ENCODE measurements at regions not wholly inside any gene's neighbourhood (a gene's known extent, or its start where the extent isn't known, plus 50 kb on each side); places are given as distances from the start of the nearest gene placed in this dataset.
"Not testable (repeated sequence)": the region's sequence is repeated elsewhere in the genome, so short reads cannot be mapped to it uniquely, and the experiment has no call there.

GRCh38 chr20:53655625-53656292 lies 62.1 kb upstream of the ZNF217 start:
- Mint-ChIP-seq H3K4me1 (ENCODE audit: low read depth) (peaks cover 29% of the 10 kb centered on the region), H3K4me3 (ENCODE audit: unreplicated experiment) (no peak overlapping the region), H3K27ac (ENCODE audit: unreplicated experiment) (peak overlapping the region; percentile 30), H3K9me3 (ENCODE audit: low read depth) (no peaks in the 10 kb centered on the region), H3K36me3 (ENCODE audit: low read depth) (no peaks in the 10 kb centered on the region), H3K27me3 (ENCODE audit: low read depth) (no peaks in the 10 kb centered on the region)
- no peak for DNase-seq (ENCODE audit: low spot score)
- no peak for TF ChIP-seq CTCF (IDR thresholded peaks at IDR 0.05)

GRCh38 chr20:53654932-53655624 lies 61.4 kb upstream of the ZNF217 start:
- H3K4me1 Mint-ChIP-seq (ENCODE audit: low read depth), result peaks cover 25% of the 10 kb centered on the region
- no peaks in the 10 kb centered on the region for H3K9me3 Mint-ChIP-seq (ENCODE audit: low read depth)
- no peak overlapping the region for H3K27ac Mint-ChIP-seq (ENCODE audit: unreplicated experiment)
- no peak overlapping the region for H3K4me3 Mint-ChIP-seq (ENCODE audit: unreplicated experiment)
- H3K27me3 Mint-ChIP-seq (ENCODE audit: low read depth), result no peaks in the 10 kb centered on the region
- DNase-seq (ENCODE audit: low spot score), result no peak
- no peaks in the 10 kb centered on the region for H3K36me3 Mint-ChIP-seq (ENCODE audit: low read depth)
- no peak for TF ChIP-seq CTCF (IDR thresholded peaks at IDR 0.05)

GRCh38 chr20:53654521-53654920 lies 60.9 kb upstream of the ZNF217 start:
- H3K4me1 Mint-ChIP-seq (ENCODE audit: low read depth), result peaks cover 25% of the 10 kb centered on the region

GRCh38 chr20:53652859-53653517 lies 59.3 kb upstream of the ZNF217 start:
- Mint-ChIP-seq H3K9me3 (ENCODE audit: low read depth) (no peaks in the 10 kb centered on the region), H3K36me3 (ENCODE audit: low read depth) (no peaks in the 10 kb centered on the region), H3K4me1 (ENCODE audit: low read depth) (peaks cover 25% of the 10 kb centered on the region), H3K27me3 (ENCODE audit: low read depth) (no peaks in the 10 kb centered on the region), H3K27ac (ENCODE audit: unreplicated experiment) (peak overlapping the region; percentile 52), H3K4me3 (ENCODE audit: unreplicated experiment) (no peak overlapping the region)
- DNase-seq (ENCODE audit: low spot score), result no peak
- TF ChIP-seq CTCF (IDR thresholded peaks at IDR 0.05), result no peak

More at GRCh38 chr20:53654521-53654920, 60.9 kb upstream of the ZNF217 start:
- H3K4me3 Mint-ChIP-seq (ENCODE audit: unreplicated experiment); H3K36me3 Mint-ChIP-seq (ENCODE audit: low read depth); H3K27me3 Mint-ChIP-seq (ENCODE audit: low read depth); H3K27ac Mint-ChIP-seq (ENCODE audit: unreplicated experiment); H3K9me3 Mint-ChIP-seq (ENCODE audit: low read depth); DNase-seq (ENCODE audit: low spot score): not testable (repeated sequence)

- Mint-ChIP-seq H3K27me3 (ENCODE audit: low read depth) (no peaks in the 10 kb centered on the region), H3K27ac (ENCODE audit: unreplicated experiment) (peak overlapping the region; percentile 52), H3K36me3 (ENCODE audit: low read depth) (no peaks in the 10 kb centered on the region), H3K9me3 (ENCODE audit: low read depth) (no peaks in the 10 kb centered on the region), H3K4me3 (ENCODE audit: unreplicated experiment) (no peak overlapping the region), H3K4me1 (ENCODE audit: low read depth) (peaks cover 24% of the 10 kb centered on the region)
- DNase-seq (ENCODE audit: low spot score), result no peak
- TF ChIP-seq CTCF (IDR thresholded peaks at IDR 0.05), result no peak
These were observed 58.6 kb upstream of the ZNF217 start for GRCh38 chr20:53652090-53652858.

GRCh38 chr20:53649493-53649892 lies 55.9 kb upstream of the ZNF217 start:
- H3K4me3 Mint-ChIP-seq (ENCODE audit: unreplicated experiment); H3K4me1 Mint-ChIP-seq (ENCODE audit: low read depth); H3K36me3 Mint-ChIP-seq (ENCODE audit: low read depth); DNase-seq (ENCODE audit: low spot score); H3K27ac Mint-ChIP-seq (ENCODE audit: unreplicated experiment); H3K9me3 Mint-ChIP-seq (ENCODE audit: low read depth); H3K27me3 Mint-ChIP-seq (ENCODE audit: low read depth): not testable (repeated sequence)
